IMR-90 (cell line): ENCODE measurements at regions not wholly inside any gene's neighbourhood (a gene's known extent, or its start where the extent isn't known, plus 50 kb on each side); places are given as distances from the start of the nearest gene placed in this dataset.

Source experiments
- ATAC-seq: fragments of 200-7000 bp; cut with Tn5 transposase; 2 replicates; pipeline ENCODE4 v1.9.1; 2020; ENCODE audit warnings: low read depth, mild to moderate bottlenecking, moderate library complexity
- BruUV-seq: library from RNA; stranded (reverse); fragments of 400-500 nt; replicated peaks from 2 replicates; lab custom pipeline; 2021; lab: Mats Ljungman, UMichigan
- CTCF ChIA-PET: fragments of 300-600 bp; formaldehyde crosslinking; extraction: SDS; loops from one replicate; lab custom pipeline; 2021; ENCODE audit warnings: antibody characterized with exemption; lab: Yijun Ruan, JAX
- POLR2A ChIA-PET: fragments of 300-600 bp; sonication (Branson Sonifier 250); formaldehyde crosslinking; loops from one replicate; lab custom pipeline; 2022; ENCODE audit warnings: antibody characterized with exemption; ENCODE audit not compliant: unreplicated experiment; lab: Charles Lee
- DNase-seq: peaks from one replicate; pipeline ENCODE4 v3.0.0; 2013
- H2AFZ ChIP-seq: replicated peaks from 2 replicates; pipeline ENCODE3; 2013; ENCODE audit warnings: low read length, mild to moderate bottlenecking; ENCODE audit not compliant: poor library complexity
- H2AK5ac ChIP-seq: 2 replicates; pipeline ENCODE4 v1.6.1; 2013; ENCODE audit warnings: low read depth, low read length, inconsistent platforms
- H2AK9ac ChIP-seq: replicated peaks from 2 replicates; pipeline ENCODE3; 2013; ENCODE audit warnings: mild to moderate bottlenecking, low read depth, low read length, moderate library complexity; ENCODE audit not compliant: poor library complexity
- H2BK120ac ChIP-seq: 2 replicates; pipeline ENCODE4 v1.6.1; 2013; ENCODE audit warnings: low read depth, low read length, inconsistent platforms
- H2BK15ac ChIP-seq: 3 replicates; pipeline ENCODE4 v1.6.1; 2013; ENCODE audit warnings: low read depth, low read length, inconsistent platforms
- H2BK20ac ChIP-seq: 2 replicates; pipeline ENCODE4 v1.6.1; 2013; ENCODE audit warnings: low read depth, mild to moderate bottlenecking, inconsistent platforms, low read length, moderate library complexity
- H2BK5ac ChIP-seq: 2 replicates; pipeline ENCODE4 v1.6.1; 2013; ENCODE audit warnings: mild to moderate bottlenecking, low read depth, low read length, inconsistent platforms; ENCODE audit not compliant: poor library complexity, severe bottlenecking
- H3K14ac ChIP-seq: replicated peaks from 2 replicates; pipeline ENCODE4 v1.6.1; 2013; ENCODE audit warnings: low read depth, low read length, inconsistent platforms
- H3K18ac ChIP-seq: 2 replicates; pipeline ENCODE4 v1.6.1; 2013; ENCODE audit warnings: low read depth, low read length, control low read depth
- H3K23ac ChIP-seq: 2 replicates; pipeline ENCODE4 v1.6.1; 2013; ENCODE audit warnings: low read depth, low read length, inconsistent platforms
- H3K27ac ChIP-seq: 2 replicates; pipeline ENCODE4 v1.5.1; 2013; ENCODE audit warnings: mild to moderate bottlenecking, control low read depth, low read length; ENCODE audit not compliant: insufficient read depth
- H3K27me3 ChIP-seq: 2 replicates; pipeline ENCODE4 v1.6.1; 2013; ENCODE audit warnings: low read length; ENCODE audit not compliant: control insufficient read depth, insufficient read depth
- H3K36me3 ChIP-seq: 2 replicates; pipeline ENCODE4 v1.6.1; 2013; ENCODE audit warnings: low read length, mixed read lengths; ENCODE audit not compliant: control insufficient read depth, insufficient read depth
- H3K4ac ChIP-seq: 2 replicates; pipeline ENCODE4 v1.6.1; 2013; ENCODE audit warnings: low read depth, low read length, inconsistent platforms
- H3K4me1 ChIP-seq: 2 replicates; pipeline ENCODE4 v1.6.1; 2013; ENCODE audit warnings: low read length, mixed read lengths; ENCODE audit not compliant: control insufficient read depth, insufficient read depth
- H3K4me2 ChIP-seq: 2 replicates; pipeline ENCODE4 v1.6.1; 2013; ENCODE audit warnings: low read depth, mild to moderate bottlenecking, control low read depth, low read length, moderate library complexity
- H3K4me3 ChIP-seq: 2 replicates; pipeline ENCODE4 v1.5.1; 2013; ENCODE audit warnings: low read depth, mild to moderate bottlenecking, control low read depth, low read length, moderate library complexity; ENCODE audit not compliant: insufficient read depth
- H3K56ac ChIP-seq: 2 replicates; pipeline ENCODE4 v1.6.1; 2013; ENCODE audit warnings: low read length, inconsistent platforms; ENCODE audit not compliant: insufficient read depth; ENCODE audit errors: extremely low read depth
- H3K79me1 ChIP-seq, 2 experiments: 2 replicates each; pipeline ENCODE4 v1.6.1; 2013; ENCODE audit warnings: low read length in 2 of 2, inconsistent platforms in 1 of 2, low read depth in 1 of 2
- H3K9ac ChIP-seq: 2 replicates; pipeline ENCODE4 v1.6.1; 2013; ENCODE audit warnings: low read depth, low read length, control low read depth
- H3K9me1 ChIP-seq: 2 replicates; pipeline ENCODE4 v1.6.1; 2013; ENCODE audit warnings: low read length, inconsistent platforms; ENCODE audit not compliant: insufficient read depth
- H3K9me3 ChIP-seq: 2 replicates; pipeline ENCODE4 v1.6.1; 2013; ENCODE audit warnings: low read length; ENCODE audit not compliant: control insufficient read depth, insufficient read depth
- H4K20me1 ChIP-seq: 2 replicates; pipeline ENCODE4 v1.6.1; 2013; ENCODE audit warnings: low read length, inconsistent platforms; ENCODE audit not compliant: insufficient read depth
- H4K5ac ChIP-seq: 2 replicates; pipeline ENCODE4 v1.6.1; 2013; ENCODE audit warnings: mild to moderate bottlenecking, low read depth, low read length, control low read depth
- H4K8ac ChIP-seq, 2 experiments: 2 replicates each; pipeline ENCODE4 v1.6.1; 2013; ENCODE audit warnings: low read depth in 2 of 2, low read length in 2 of 2, control low read depth in 1 of 2, inconsistent platforms in 1 of 2
- H4K91ac ChIP-seq: 2 replicates; pipeline ENCODE4 v1.6.1; 2013; ENCODE audit warnings: low read depth, low read length, inconsistent platforms; ENCODE audit not compliant: insufficient read depth
- BHLHE40 ChIP-seq: fragments of 150-350 bp; IDR thresholded peaks from 2 replicates; pipeline ENCODE4 v1.6.1; 2016; ENCODE audit warnings: mild to moderate bottlenecking, low read depth, low read length
- CEBPB ChIP-seq: IDR thresholded peaks from 2 replicates; pipeline ENCODE4 v1.6.1; 2012; ENCODE audit warnings: low read depth, low read length, improper control_type of control experiment
- CHD1 ChIP-seq: IDR thresholded peaks from 2 replicates; pipeline ENCODE4 v1.6.1; 2012; ENCODE audit warnings: low read depth, low read length, improper control_type of control experiment
- CTCF ChIP-seq: conservative IDR thresholded peaks from 2 replicates; pipeline ENCODE4 v1.5.1; 2012; ENCODE audit warnings: mild to moderate bottlenecking, low read depth, low read length, improper control_type of control experiment
- FOS ChIP-seq: fragments of 150-350 bp; IDR thresholded peaks from 2 replicates; pipeline ENCODE4 v1.6.1; 2016; ENCODE audit warnings: low read depth, low read length
- MAFK ChIP-seq: IDR thresholded peaks from 2 replicates; pipeline ENCODE4 v1.6.1; 2012; ENCODE audit warnings: low read depth, low read length, improper control_type of control experiment
- MAZ ChIP-seq: IDR thresholded peaks from 2 replicates; pipeline ENCODE4 v1.6.1; 2012; ENCODE audit warnings: low read depth, mild to moderate bottlenecking, low read length, improper control_type of control experiment, moderate library complexity, borderline replicate concordance
- MXI1 ChIP-seq: IDR thresholded peaks from 2 replicates; pipeline ENCODE4 v1.6.1; 2012; ENCODE audit warnings: low read depth, mild to moderate bottlenecking, low read length, moderate library complexity, borderline replicate concordance
- NFE2L2 ChIP-seq: fragments of 150-350 bp; IDR thresholded peaks from 2 replicates; pipeline ENCODE4 v1.6.1; 2016; ENCODE audit warnings: low read depth, mild to moderate bottlenecking, low read length
- POLR2A ChIP-seq: IDR thresholded peaks from 2 replicates; pipeline ENCODE4 v1.6.1; 2012; ENCODE audit warnings: mild to moderate bottlenecking, low read depth, low read length
- RAD21 ChIP-seq: IDR thresholded peaks from 2 replicates; pipeline ENCODE4 v1.6.1; 2012; ENCODE audit warnings: low read length, improper control_type of control experiment
- RCOR1 ChIP-seq: IDR thresholded peaks from 2 replicates; pipeline ENCODE4 v1.6.1; 2012; ENCODE audit warnings: mild to moderate bottlenecking, low read length, improper control_type of control experiment; ENCODE audit not compliant: insufficient replicate concordance
- RFX5 ChIP-seq: IDR thresholded peaks from 2 replicates; pipeline ENCODE4 v1.8.0; 2012; ENCODE audit warnings: low read depth, mild to moderate bottlenecking, low read length, moderate library complexity
- SMC3 ChIP-seq: fragments of 150-350 bp; IDR thresholded peaks from 2 replicates; pipeline ENCODE4 v1.6.1; 2016; ENCODE audit warnings: low read depth, mild to moderate bottlenecking, antibody characterized with exemption, low read length, moderate library complexity
- WGBS, 2 experiments: methylation state at CpG; one replicate each; pipeline versions ENCODE4 v1.1.5 to v1.1.7; 2013; ENCODE audit warnings: missing lambda C conversion rate in 2 of 2; ENCODE audit not compliant: insufficient read length in 1 of 2; ENCODE audit errors: extremely low coverage in 2 of 2; 5-methylcytosine and 5-hydroxymethylcytosine counted together
- dilution Hi-C: fragments of 300-500 bp; cut with HindIII; formaldehyde crosslinking; loops from one replicate; pipeline ENCODE4 v1.14.3; 2018; ENCODE audit warnings: low sequenced_read_pairs; ENCODE audit not compliant: unreplicated experiment
- in situ Hi-C: fragments of 300-500 bp; cut with MboI; formaldehyde crosslinking; loops from 3 replicates; pipeline ENCODE4 v1.14.3; 2019; ENCODE audit warnings: low sequenced_read_pairs, inconsistent platforms, mixed read lengths
- intact Hi-C: fragments of 100-400 bp; cut with micrococcal nuclease; formaldehyde crosslinking; loops from 2 replicates; pipeline ENCODE4 v1.10.0; 2022
- TF ChIP-seq, protein P1 (sequence below): fragments of 150-350 bp; IDR thresholded peaks from 2 replicates; pipeline ENCODE4 v1.6.1; 2016; ENCODE audit warnings: low read depth, mild to moderate bottlenecking, low read length, moderate library complexity, borderline replicate concordance
- TF ChIP-seq, protein P2 (sequence below): fragments of 150-350 bp; IDR thresholded peaks from 2 replicates; pipeline ENCODE4 v1.6.1; 2017; ENCODE audit warnings: mild to moderate bottlenecking, antibody characterized with exemption, low read length, low read depth

GRCh38 chr3:64908251-64908685 is 220.5 kb upstream of the ADAMTS9 start:
- no CpG with 5 or more reads among the region's 5 CpGs for WGBS, 2 experiments
- H3K23ac ChIP-seq = no peak overlapping the region
- DNase-seq (peak; percentile 36), ATAC-seq (no peak)
- H3K4me2 ChIP-seq = no peak overlapping the region
- H2BK5ac ChIP-seq = no peak overlapping the region
- H3K56ac ChIP-seq = no peak overlapping the region
- in situ Hi-C loops = no loop called here
- no peak overlapping the region for H3K4me3 ChIP-seq
- no peak overlapping the region for H3K18ac ChIP-seq
- H2AK5ac ChIP-seq = no peak overlapping the region
- intact Hi-C loops = no loop called here
- no peak overlapping the region for H3K4ac ChIP-seq
- no peaks in the 10 kb centered on the region for H3K79me1 ChIP-seq
- dilution Hi-C loops = no loop called here
- H3K4me1 ChIP-seq = peaks cover 4% of the 10 kb centered on the region; the same call in 1 of the 2 replicates
- H3K9me1 ChIP-seq = no peaks in the 10 kb centered on the region
- no peak overlapping the region for H4K91ac ChIP-seq
- ChIA-PET CTCF (no interaction called here), POLR2A (no interaction called here)
- no peak overlapping the region for H2BK15ac ChIP-seq
- no peak overlapping the region for H2AFZ ChIP-seq
- no peak overlapping the region for H2BK120ac ChIP-seq
- no peak for TF ChIP-seq RCOR1
- TF ChIP-seq, protein P1, sequence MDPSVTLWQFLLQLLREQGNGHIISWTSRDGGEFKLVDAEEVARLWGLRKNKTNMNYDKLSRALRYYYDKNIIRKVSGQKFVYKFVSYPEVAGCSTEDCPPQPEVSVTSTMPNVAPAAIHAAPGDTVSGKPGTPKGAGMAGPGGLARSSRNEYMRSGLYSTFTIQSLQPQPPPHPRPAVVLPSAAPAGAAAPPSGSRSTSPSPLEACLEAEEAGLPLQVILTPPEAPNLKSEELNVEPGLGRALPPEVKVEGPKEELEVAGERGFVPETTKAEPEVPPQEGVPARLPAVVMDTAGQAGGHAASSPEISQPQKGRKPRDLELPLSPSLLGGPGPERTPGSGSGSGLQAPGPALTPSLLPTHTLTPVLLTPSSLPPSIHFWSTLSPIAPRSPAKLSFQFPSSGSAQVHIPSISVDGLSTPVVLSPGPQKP = no peak
- no peak for TF ChIP-seq MXI1
- TF ChIP-seq FOS = no peak
- TF ChIP-seq POLR2A = no peak
- TF ChIP-seq NFE2L2 = no peak
- TF ChIP-seq MAZ = no peak
- no peak for TF ChIP-seq CEBPB
- no peak for TF ChIP-seq MAFK
- TF ChIP-seq, protein P2, sequence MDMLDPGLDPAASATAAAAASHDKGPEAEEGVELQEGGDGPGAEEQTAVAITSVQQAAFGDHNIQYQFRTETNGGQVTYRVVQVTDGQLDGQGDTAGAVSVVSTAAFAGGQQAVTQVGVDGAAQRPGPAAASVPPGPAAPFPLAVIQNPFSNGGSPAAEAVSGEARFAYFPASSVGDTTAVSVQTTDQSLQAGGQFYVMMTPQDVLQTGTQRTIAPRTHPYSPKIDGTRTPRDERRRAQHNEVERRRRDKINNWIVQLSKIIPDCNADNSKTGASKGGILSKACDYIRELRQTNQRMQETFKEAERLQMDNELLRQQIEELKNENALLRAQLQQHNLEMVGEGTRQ = no peak
- no peak for TF ChIP-seq CHD1
- TF ChIP-seq RAD21 = no peak
- TF ChIP-seq RFX5 = no peak
- no peak for TF ChIP-seq CTCF
- no peak for TF ChIP-seq BHLHE40
- no peak for TF ChIP-seq SMC3
- no peak overlapping the region for H2BK20ac ChIP-seq
- no peak overlapping the region for H3K9ac ChIP-seq
- H3K36me3 ChIP-seq = no peaks in the 10 kb centered on the region
- H3K14ac ChIP-seq = no peak overlapping the region
- no peak overlapping the region for H4K8ac ChIP-seq
- H3K9me3 ChIP-seq = no peaks in the 10 kb centered on the region
- H4K5ac ChIP-seq = no peak overlapping the region
- H4K20me1 ChIP-seq = no peaks in the 10 kb centered on the region
- no peak overlapping the region for H2AK9ac ChIP-seq
- no peaks in the 10 kb centered on the region for H3K27me3 ChIP-seq
- BruUV-seq = no TSS peak
- no peak overlapping the region for H3K27ac ChIP-seq
